ENCODE measurements at regions not wholly inside any gene's neighbourhood (a gene's known extent, or its start where the extent isn't known, plus 50 kb on each side); places are given as distances from the start of the nearest gene placed in this dataset.

DNA sequence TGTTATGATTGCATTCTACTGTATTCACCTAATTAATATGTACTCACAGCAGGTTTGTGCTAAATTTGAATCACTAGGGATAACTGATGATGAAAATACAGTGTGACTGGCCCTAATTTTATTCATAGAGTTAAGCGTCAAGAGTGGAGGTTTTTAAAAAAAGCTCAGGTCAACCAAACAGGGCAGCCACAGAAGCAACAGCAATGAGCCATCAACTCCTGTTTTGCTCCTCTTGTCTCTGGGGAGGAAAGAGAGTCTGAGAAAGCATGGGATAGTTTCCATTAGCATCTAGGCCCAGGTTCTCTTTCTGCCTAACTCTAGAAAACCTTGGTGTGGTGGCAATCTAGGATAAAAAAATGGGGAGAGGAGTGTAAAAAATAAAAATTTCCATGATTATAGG lies 122.1 kb downstream of the OGFRL1 start:
- ATAC-seq (ENCODE audit: low FRiP score) = no peak
- TF ChIP-seq, protein P1, sequence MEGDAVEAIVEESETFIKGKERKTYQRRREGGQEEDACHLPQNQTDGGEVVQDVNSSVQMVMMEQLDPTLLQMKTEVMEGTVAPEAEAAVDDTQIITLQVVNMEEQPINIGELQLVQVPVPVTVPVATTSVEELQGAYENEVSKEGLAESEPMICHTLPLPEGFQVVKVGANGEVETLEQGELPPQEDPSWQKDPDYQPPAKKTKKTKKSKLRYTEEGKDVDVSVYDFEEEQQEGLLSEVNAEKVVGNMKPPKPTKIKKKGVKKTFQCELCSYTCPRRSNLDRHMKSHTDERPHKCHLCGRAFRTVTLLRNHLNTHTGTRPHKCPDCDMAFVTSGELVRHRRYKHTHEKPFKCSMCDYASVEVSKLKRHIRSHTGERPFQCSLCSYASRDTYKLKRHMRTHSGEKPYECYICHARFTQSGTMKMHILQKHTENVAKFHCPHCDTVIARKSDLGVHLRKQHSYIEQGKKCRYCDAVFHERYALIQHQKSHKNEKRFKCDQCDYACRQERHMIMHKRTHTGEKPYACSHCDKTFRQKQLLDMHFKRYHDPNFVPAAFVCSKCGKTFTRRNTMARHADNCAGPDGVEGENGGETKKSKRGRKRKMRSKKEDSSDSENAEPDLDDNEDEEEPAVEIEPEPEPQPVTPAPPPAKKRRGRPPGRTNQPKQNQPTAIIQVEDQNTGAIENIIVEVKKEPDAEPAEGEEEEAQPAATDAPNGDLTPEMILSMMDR (IDR thresholded peaks at IDR 0.05) = no peak
- DNase-seq (ENCODE audit: low spot score) = no peak

DNA sequence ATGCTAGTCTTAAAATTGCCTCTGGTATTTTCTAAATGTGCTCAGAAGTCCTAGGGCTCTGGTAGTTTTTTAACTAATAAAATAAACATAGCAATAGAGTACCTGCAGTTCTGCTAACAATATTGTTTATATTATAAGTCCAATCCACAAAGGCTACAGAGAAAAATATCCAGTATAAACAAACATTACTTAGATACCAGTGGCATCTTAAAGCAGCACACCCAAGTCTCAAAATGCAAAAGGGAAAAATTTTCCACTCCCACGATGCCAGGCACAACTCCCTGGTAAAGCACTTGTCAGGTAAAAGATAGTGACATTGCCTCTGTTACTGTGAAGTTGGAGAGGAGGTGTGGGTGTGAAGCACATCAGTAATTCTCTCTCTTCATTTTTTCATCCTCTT lies 123.3 kb downstream of the OGFRL1 start:
- TF ChIP-seq, protein P1 (IDR thresholded peaks at IDR 0.05) = no peak
- no peak for ATAC-seq (ENCODE audit: low FRiP score)
- DNase-seq (ENCODE audit: low spot score) = no peak

- TF ChIP-seq, protein P1 (IDR thresholded peaks at IDR 0.05) = no peak
- DNase-seq (ENCODE audit: low spot score) = no peak
- ATAC-seq (ENCODE audit: low FRiP score) = peak; percentile 59
These were observed 124.0 kb downstream of the OGFRL1 start for GRCh38 chr6:71412559-71413140.

- TF ChIP-seq, protein P1 (IDR thresholded peaks at IDR 0.05) = no peak
- ATAC-seq (ENCODE audit: low FRiP score) = no peak
- DNase-seq (ENCODE audit: low spot score) = no peak
These were observed 125.9 kb downstream of the OGFRL1 start for GRCh38 chr6:71414486-71414885.

DNA sequence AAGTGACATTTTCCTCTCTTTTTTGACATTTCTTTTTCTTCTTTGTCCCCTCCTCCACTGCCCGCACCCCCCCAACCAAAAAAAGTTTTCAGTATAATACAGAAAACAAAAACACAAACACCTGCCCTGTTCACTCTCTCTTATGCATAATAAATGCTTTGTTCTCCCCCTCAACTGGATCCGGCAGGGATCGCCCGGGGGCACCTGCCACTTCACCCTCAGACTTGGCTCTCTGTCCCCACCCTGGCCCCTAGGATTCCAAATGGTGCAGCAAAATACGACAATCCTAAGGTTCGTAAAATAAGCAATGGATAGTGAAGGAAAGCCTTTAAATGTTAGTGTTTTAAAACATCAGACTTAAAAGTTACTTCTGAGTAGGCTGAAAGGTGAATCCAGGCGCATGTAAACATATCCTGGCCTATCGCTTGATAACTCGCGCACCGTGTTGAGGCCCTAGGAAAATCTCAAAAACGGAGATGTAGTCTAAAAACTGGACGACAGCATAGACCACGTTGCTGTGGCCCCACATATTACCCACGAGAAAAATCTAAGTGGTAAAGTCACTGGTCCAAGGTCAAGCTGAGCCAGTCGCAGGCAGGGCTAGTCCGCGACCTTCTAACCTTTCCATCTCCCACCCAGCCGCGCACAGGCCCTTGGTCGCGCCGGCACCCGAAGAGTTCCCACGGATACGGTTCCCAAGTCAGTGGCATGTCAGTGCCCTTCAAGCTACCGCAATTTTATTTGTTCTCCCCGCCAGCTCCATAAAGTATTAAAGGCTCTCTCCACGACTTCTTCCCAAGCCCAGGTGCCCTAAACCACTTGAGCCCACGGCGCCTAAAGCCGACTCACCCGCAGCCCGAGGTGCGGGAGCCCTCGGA lies 130.8 kb downstream of the OGFRL1 start:
- DNase-seq (ENCODE audit: low spot score) (no peak), ATAC-seq (ENCODE audit: low FRiP score) (no peak)
- TF ChIP-seq, protein P1 (IDR thresholded peaks at IDR 0.05) = no peak

GRCh38 chr6:71420095-71420692 lies 131.6 kb downstream of the OGFRL1 start:
- ATAC-seq (ENCODE audit: low FRiP score) = peak; percentile 52
- TF ChIP-seq, protein P1 (IDR thresholded peaks at IDR 0.05) = no peak
- no peak for DNase-seq (ENCODE audit: low spot score)
